GM23338 (cell line): ENCODE measurements at regions not wholly inside any gene's neighbourhood (a gene's known extent, or its start where the extent isn't known, plus 50 kb on each side); places are given as distances from the start of the nearest gene placed in this dataset.

Source experiments
- ATAC-seq: fragments of 200-7000 bp; cut with Tn5 transposase; 3 replicates; pipeline ENCODE4 v1.9.1; 2020
- DNase-seq: peaks from one replicate; pipeline ENCODE4 v3.0.0-alpha.2; 2015; ENCODE audit warnings: low spot score
- H2AFZ ChIP-seq: fragments of 200-600 bp; sonication (generic); 2 replicates; pipeline ENCODE4 v1.8.0; 2016; ENCODE audit warnings: antibody characterized with exemption, mild to moderate bottlenecking, moderate library complexity
- H3F3A ChIP-seq: fragments of 200-600 bp; sonication (generic); replicated peaks from 2 replicates; pipeline ENCODE4 v1.8.0; 2017; ENCODE audit warnings: antibody characterized with exemption, mixed run types, low read depth
- H3K27ac ChIP-seq: fragments of 200-600 bp; sonication (generic); 2 replicates; pipeline ENCODE4 v1.6.1; 2016; ENCODE audit warnings: low read depth
- H3K27me3 ChIP-seq: fragments of 200-600 bp; sonication (generic); 2 replicates; pipeline ENCODE4 v1.8.0; 2016; ENCODE audit warnings: mild to moderate bottlenecking, mixed run types, moderate library complexity; ENCODE audit not compliant: insufficient read depth
- H3K36me3 ChIP-seq: fragments of 200-600 bp; sonication (generic); 2 replicates; pipeline ENCODE4 v1.8.0; 2016; ENCODE audit warnings: mild to moderate bottlenecking; ENCODE audit not compliant: insufficient read depth
- H3K4me1 ChIP-seq: fragments of 200-600 bp; sonication (generic); 2 replicates; pipeline ENCODE4 v1.8.0; 2016; ENCODE audit warnings: mild to moderate bottlenecking, moderate library complexity; ENCODE audit not compliant: insufficient read depth
- H3K4me2 ChIP-seq: fragments of 200-600 bp; sonication (generic); 2 replicates; pipeline ENCODE4 v1.7.1; 2017; ENCODE audit warnings: mixed run types
- H3K4me3 ChIP-seq: fragments of 200-600 bp; sonication (generic); 2 replicates; pipeline ENCODE4 v1.6.1; 2016; ENCODE audit warnings: mixed run types
- H3K79me2 ChIP-seq: fragments of 200-600 bp; sonication (generic); replicated peaks from 2 replicates; pipeline ENCODE4 v1.8.0; 2017; ENCODE audit warnings: mild to moderate bottlenecking; ENCODE audit not compliant: insufficient read depth
- H3K9me2 ChIP-seq: fragments of 200-600 bp; sonication (generic); 2 replicates; pipeline ENCODE4 v1.8.0; 2017; ENCODE audit not compliant: insufficient read depth
- H4K20me1 ChIP-seq: fragments of 200-600 bp; sonication (generic); replicated peaks from 2 replicates; pipeline ENCODE4 v1.8.0; 2017; ENCODE audit warnings: mild to moderate bottlenecking; ENCODE audit not compliant: insufficient read depth
- H3K27ac Mint-ChIP-seq: 2 replicates; pipeline ENCODE4 v1.8.0; 2020; ENCODE audit warnings: inconsistent platforms, mild to moderate bottlenecking, moderate library complexity, mixed read lengths
- H3K27me3 Mint-ChIP-seq: 3 replicates; pipeline ENCODE4 v1.8.0; 2022; ENCODE audit warnings: low read depth, mild to moderate bottlenecking, moderate library complexity, mixed read lengths, inconsistent platforms; ENCODE audit not compliant: insufficient read depth, poor library complexity
- H3K36me3 Mint-ChIP-seq: 3 replicates; pipeline ENCODE4 v1.8.0; 2021; ENCODE audit warnings: low read depth, mild to moderate bottlenecking, inconsistent platforms, moderate library complexity, mixed read lengths
- H3K4me1 Mint-ChIP-seq: 3 replicates; pipeline ENCODE4 v1.8.0; 2020; ENCODE audit warnings: mild to moderate bottlenecking, inconsistent platforms, mixed read lengths
- H3K4me3 Mint-ChIP-seq: 3 replicates; pipeline ENCODE4 v1.8.0; 2021; ENCODE audit warnings: moderate library complexity, mild to moderate bottlenecking, inconsistent platforms, mixed read lengths
- H3K9me3 Mint-ChIP-seq: 3 replicates; pipeline ENCODE4 v1.8.0; 2020; ENCODE audit warnings: moderate library complexity, mild to moderate bottlenecking, inconsistent platforms, mixed read lengths
- CREB1 ChIP-seq: fragments of 250-450 bp; sonication (Bioruptor Pico); IDR thresholded peaks from 2 replicates; pipeline ENCODE4 v1.5.0; 2020; ENCODE audit warnings: low read depth, mild to moderate bottlenecking, moderate library complexity
- CTCF ChIP-seq, 2 experiments: fragments of 200-600 bp in 1 of 2; sonication (generic) in 1 of 2; conservative IDR thresholded peaks; 2 replicates each; pipeline versions ENCODE4 v1.5.1 to v1.6.1; 2016 to 2017; ENCODE audit warnings: antibody characterized with exemption in 2 of 2, low read depth in 2 of 2, mild to moderate bottlenecking in 2 of 2, moderate library complexity in 1 of 2
- ETS1 ChIP-seq: IDR thresholded peaks from 2 replicates; pipeline ENCODE4 v1.6.1; 2016; ENCODE audit warnings: antibody characterized with exemption
- EZH2 ChIP-seq: fragments of 200-600 bp; sonication (generic); IDR thresholded peaks from one replicate; pipeline ENCODE4 v1.8.0; 2017; ENCODE audit warnings: antibody characterized with exemption, mild to moderate bottlenecking, low read depth; ENCODE audit not compliant: unreplicated experiment
- EZH2phosphoT487 ChIP-seq: fragments of 200-600 bp; sonication (generic); IDR thresholded peaks from one replicate; pipeline ENCODE4 v1.8.1; 2018; ENCODE audit warnings: antibody characterized with exemption; ENCODE audit not compliant: unreplicated experiment
- JUNB ChIP-seq: IDR thresholded peaks from one replicate; pipeline ENCODE4 v1.6.1; 2016; ENCODE audit warnings: antibody characterized with exemption; ENCODE audit not compliant: unreplicated experiment
- NANOG ChIP-seq: IDR thresholded peaks from 2 replicates; pipeline ENCODE4 v1.6.1; 2016; ENCODE audit warnings: antibody characterized with exemption, borderline replicate concordance
- POLR2AphosphoS5 ChIP-seq: IDR thresholded peaks from 2 replicates; pipeline ENCODE4 v1.6.1; 2016; ENCODE audit warnings: antibody characterized with exemption, low read depth
- REST ChIP-seq: IDR thresholded peaks from one replicate; pipeline ENCODE4 v1.6.1; 2018; ENCODE audit warnings: antibody characterized with exemption; ENCODE audit not compliant: unreplicated experiment
- STAT1 ChIP-seq: IDR thresholded peaks from one replicate; pipeline ENCODE4 v1.6.1; 2016; ENCODE audit warnings: antibody characterized with exemption; ENCODE audit not compliant: unreplicated experiment
- ZNF114 ChIP-seq: fragments of 250-450 bp; sonication (Bioruptor Pico); IDR thresholded peaks from 2 replicates; pipeline ENCODE4 v1.5.0; 2020; ENCODE audit warnings: mild to moderate bottlenecking, moderate library complexity
- ZNF331 ChIP-seq: fragments of 250-450 bp; sonication (Bioruptor Pico); IDR thresholded peaks from 2 replicates; pipeline ENCODE4 v1.5.0; 2020; ENCODE audit warnings: low read depth, mild to moderate bottlenecking, moderate library complexity
- ZNF462 ChIP-seq: fragments of 250-450 bp; sonication (Bioruptor Pico); IDR thresholded peaks from 2 replicates; pipeline ENCODE4 v1.5.0; 2020; ENCODE audit warnings: mild to moderate bottlenecking, moderate library complexity

GRCh38 chr18:43442131-43442530, 164.8 kb upstream of the SYT4 start:
- H3K4me2 ChIP-seq, result no peak overlapping the region
- no peaks in the 10 kb centered on the region for H3K4me1 ChIP-seq
- no peaks in the 10 kb centered on the region for H3K4me1 Mint-ChIP-seq
- H3K9me2 ChIP-seq, result peaks cover 5% of the 10 kb centered on the region; the same call in 1 of the 2 replicates
- H3K36me3 ChIP-seq, result peaks cover 19% of the 10 kb centered on the region
- no peak overlapping the region for H3K4me3 Mint-ChIP-seq
- TF ChIP-seq CREB1 (CRISPR knock-in tag) (no peak), ZNF462 (no peak), REST (no peak), NANOG (no peak), STAT1 (no peak), ZNF114 (CRISPR knock-in tag) (no peak), ZNF331 (no peak), POLR2AphosphoS5 (no peak), EZH2 (no peak), CTCF (conservative IDR thresholded peaks at IDR 0.05; ENCODE audit: low read depth in 2 of 2) (no peak), ETS1 (no peak), JUNB (no peak), EZH2phosphoT487 (no peak)
- no peak overlapping the region for H3K4me3 ChIP-seq
- H3K9me3 Mint-ChIP-seq, result peaks cover 36% of the 10 kb centered on the region
- DNase-seq (no peak), ATAC-seq (no peak)
- peaks cover 25% of the 10 kb centered on the region for H3K36me3 Mint-ChIP-seq
- H3K27ac Mint-ChIP-seq, result no peak overlapping the region
- H3K27ac ChIP-seq, result no peak overlapping the region
- H4K20me1 ChIP-seq, result no peaks in the 10 kb centered on the region
- no peak overlapping the region for H2AFZ ChIP-seq
- H3K27me3 Mint-ChIP-seq, result no peaks in the 10 kb centered on the region
- no peaks in the 10 kb centered on the region for H3F3A ChIP-seq
- H3K27me3 ChIP-seq, result no peaks in the 10 kb centered on the region
- H3K79me2 ChIP-seq, result no peaks in the 10 kb centered on the region
